Smooth muscle cell (in vitro differentiated cells): ENCODE measurements at regions not wholly inside any gene's neighbourhood (a gene's known extent, or its start where the extent isn't known, plus 50 kb on each side); places are given as distances from the start of the nearest gene placed in this dataset.

Experiments used
- DNase-seq: peaks from one replicate; lab custom pipeline; 2025; ENCODE audit not compliant: unreplicated experiment; lab: John Stamatoyannopoulos, UW
- H2AFZ ChIP-seq: fragments of 200-600 bp; sonication (generic); 2 replicates; pipeline ENCODE4 v1.6.0; 2016; ENCODE audit warnings: antibody characterized with exemption, low read depth, mild to moderate bottlenecking
- H3F3A ChIP-seq: fragments of 200-600 bp; sonication (generic); 2 replicates; pipeline ENCODE4 v1.6.0; 2017; ENCODE audit warnings: antibody characterized with exemption, low read depth
- H3K27ac ChIP-seq: fragments of 200-600 bp; sonication (generic); 2 replicates; pipeline ENCODE4 v1.5.1; 2016; ENCODE audit warnings: low read depth, mild to moderate bottlenecking
- H3K27me3 ChIP-seq: fragments of 200-600 bp; sonication (generic); 2 replicates; pipeline ENCODE4 v1.6.1; 2016; ENCODE audit warnings: low read depth, mild to moderate bottlenecking
- H3K36me3 ChIP-seq: fragments of 200-600 bp; sonication (generic); 2 replicates; pipeline ENCODE4 v1.5.1; 2016; ENCODE audit warnings: low read depth
- H3K4me1 ChIP-seq: fragments of 200-600 bp; sonication (generic); 2 replicates; pipeline ENCODE4 v1.5.1; 2016; ENCODE audit warnings: low read depth
- H3K4me2 ChIP-seq: fragments of 200-600 bp; sonication (generic); 2 replicates; pipeline ENCODE4 v1.6.0; 2016; ENCODE audit warnings: mild to moderate bottlenecking
- H3K4me3 ChIP-seq: fragments of 200-600 bp; sonication (generic); 2 replicates; pipeline ENCODE4 v1.5.1; 2016; ENCODE audit warnings: mild to moderate bottlenecking
- H3K79me2 ChIP-seq: fragments of 200-600 bp; sonication (generic); 2 replicates; pipeline ENCODE4 v1.6.0; 2016; ENCODE audit warnings: low read depth, mild to moderate bottlenecking
- H3K9ac ChIP-seq: fragments of 200-600 bp; sonication (generic); 2 replicates; pipeline ENCODE4 v1.6.0; 2016; ENCODE audit warnings: low read depth
- H3K9me3 ChIP-seq: fragments of 200-600 bp; sonication (generic); replicated peaks from 2 replicates; pipeline ENCODE4 v1.5.1; 2016; ENCODE audit warnings: low read depth
- H4K20me1 ChIP-seq: fragments of 200-600 bp; sonication (generic); 2 replicates; pipeline ENCODE4 v1.6.0; 2016; ENCODE audit warnings: low read depth
- CTCF ChIP-seq: fragments of 200-600 bp; sonication (generic); IDR thresholded peaks from 2 replicates; pipeline ENCODE4 v1.5.1; 2017; ENCODE audit warnings: borderline replicate concordance, mild to moderate bottlenecking, antibody characterized with exemption; ENCODE audit not compliant: insufficient read depth, poor library complexity, severe bottlenecking
- WGBS: methylation state at CpG from one replicate; pipeline ENCODE4 v1.1.7; 2016; ENCODE audit warnings: low lambda C conversion rate; 5-methylcytosine and 5-hydroxymethylcytosine counted together

GRCh38 chr3:115498421-115498820, 124.9 kb upstream of the GAP43 start:
- Histone ChIP-seq H3K4me3 (no peak overlapping the region), H3K4me2 (peak overlapping the region; percentile 43), H3K27me3 (no peaks in the 10 kb centered on the region), H4K20me1 (no peaks in the 10 kb centered on the region), H3K27ac (peak overlapping the region; percentile 55), H3K4me1 (peaks cover 10% of the 10 kb centered on the region), H3F3A (peaks cover 7% of the 10 kb centered on the region), H3K79me2 (no peaks in the 10 kb centered on the region), H3K36me3 (no peaks in the 10 kb centered on the region), H3K9ac (no peak overlapping the region), H3K9me3 (peaks cover 4% of the 10 kb centered on the region), H2AFZ (no peak overlapping the region)
- 33% methylated on average over 1 of the region's 1 CpG for WGBS
- no peak for DNase-seq
- no peak for TF ChIP-seq CTCF

DNA sequence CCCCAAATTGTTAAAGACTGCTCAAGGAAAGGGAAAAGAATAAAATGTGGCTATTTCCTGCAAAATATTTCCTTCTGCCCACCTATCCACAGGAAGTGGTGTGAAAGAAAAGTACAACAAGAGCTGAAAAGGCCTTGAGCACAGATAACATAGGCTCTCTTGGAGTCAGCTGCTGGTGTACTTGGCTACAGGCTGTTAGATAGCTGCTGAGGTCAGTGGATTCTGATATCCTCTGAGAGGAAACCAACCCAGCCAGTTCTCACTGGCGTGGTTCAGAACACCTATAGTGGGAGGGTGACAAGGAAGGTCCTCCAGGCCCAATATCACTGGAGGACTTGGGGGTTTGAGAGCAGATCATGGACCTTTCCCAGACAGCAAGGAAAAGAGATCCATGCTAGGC, 124.4 kb upstream of the GAP43 start:
- peaks cover 4% of the 10 kb centered on the region for H3K9me3 ChIP-seq
- H3K4me3 ChIP-seq, result no peak overlapping the region
- H3K27me3 ChIP-seq, result no peaks in the 10 kb centered on the region
- H3K4me2 ChIP-seq, result peak overlapping the region; percentile 43
- peak overlapping the region; percentile 55 for H3K27ac ChIP-seq
- no peak overlapping the region for H2AFZ ChIP-seq
- H4K20me1 ChIP-seq, result no peaks in the 10 kb centered on the region
- H3K36me3 ChIP-seq, result no peaks in the 10 kb centered on the region
- DNase-seq, result no peak
- H3K9ac ChIP-seq, result no peak overlapping the region
- H3K79me2 ChIP-seq, result no peaks in the 10 kb centered on the region
- H3K4me1 ChIP-seq, result peaks cover 10% of the 10 kb centered on the region
- peaks cover 7% of the 10 kb centered on the region for H3F3A ChIP-seq
- WGBS, result 65% methylated on average over 1 of the region's 1 CpG
- TF ChIP-seq CTCF, result no peak

- no peaks in the 10 kb centered on the region for H3K27me3 ChIP-seq
- no peak for TF ChIP-seq CTCF
- H3K27ac ChIP-seq, result no peak overlapping the region
- no peak for DNase-seq
- H3K79me2 ChIP-seq, result no peaks in the 10 kb centered on the region
- H3K36me3 ChIP-seq, result no peaks in the 10 kb centered on the region
- H3F3A ChIP-seq, result peaks cover 7% of the 10 kb centered on the region
- H3K4me2 ChIP-seq, result no peak overlapping the region
- H2AFZ ChIP-seq, result no peak overlapping the region
- H3K9me3 ChIP-seq, result no peaks in the 10 kb centered on the region
- WGBS, result 99% methylated on average over 3 of the region's 3 CpGs
- H4K20me1 ChIP-seq, result no peaks in the 10 kb centered on the region
- no peak overlapping the region for H3K9ac ChIP-seq
- no peak overlapping the region for H3K4me3 ChIP-seq
- peaks cover 10% of the 10 kb centered on the region for H3K4me1 ChIP-seq
Observed at GRCh38 chr3:115499666-115500065, 123.6 kb upstream of the GAP43 start.

- Histone ChIP-seq H3K9me3 (no peaks in the 10 kb centered on the region), H3K27me3 (no peaks in the 10 kb centered on the region), H3F3A (peaks cover 7% of the 10 kb centered on the region), H3K36me3 (no peaks in the 10 kb centered on the region), H2AFZ (no peak overlapping the region), H3K4me2 (no peak overlapping the region), H3K79me2 (no peaks in the 10 kb centered on the region), H3K4me1 (peaks cover 10% of the 10 kb centered on the region), H3K27ac (no peak overlapping the region), H3K9ac (no peak overlapping the region), H4K20me1 (no peaks in the 10 kb centered on the region), H3K4me3 (no peak overlapping the region)
- TF ChIP-seq CTCF, result no peak
- DNase-seq, result no peak
- WGBS, result 16% methylated on average over 2 of the region's 2 CpGs
Observed at GRCh38 chr3:115500795-115501194, 122.5 kb upstream of the GAP43 start.
